ENCODE measurements at regions not wholly inside any gene's neighbourhood (a gene's known extent, or its start where the extent isn't known, plus 50 kb on each side); places are given as distances from the start of the nearest gene placed in this dataset.

GRCh38 chr11:91170711-91171110, 947.9 kb upstream of the CHORDC1 start:
- TF ChIP-seq, protein P1, sequence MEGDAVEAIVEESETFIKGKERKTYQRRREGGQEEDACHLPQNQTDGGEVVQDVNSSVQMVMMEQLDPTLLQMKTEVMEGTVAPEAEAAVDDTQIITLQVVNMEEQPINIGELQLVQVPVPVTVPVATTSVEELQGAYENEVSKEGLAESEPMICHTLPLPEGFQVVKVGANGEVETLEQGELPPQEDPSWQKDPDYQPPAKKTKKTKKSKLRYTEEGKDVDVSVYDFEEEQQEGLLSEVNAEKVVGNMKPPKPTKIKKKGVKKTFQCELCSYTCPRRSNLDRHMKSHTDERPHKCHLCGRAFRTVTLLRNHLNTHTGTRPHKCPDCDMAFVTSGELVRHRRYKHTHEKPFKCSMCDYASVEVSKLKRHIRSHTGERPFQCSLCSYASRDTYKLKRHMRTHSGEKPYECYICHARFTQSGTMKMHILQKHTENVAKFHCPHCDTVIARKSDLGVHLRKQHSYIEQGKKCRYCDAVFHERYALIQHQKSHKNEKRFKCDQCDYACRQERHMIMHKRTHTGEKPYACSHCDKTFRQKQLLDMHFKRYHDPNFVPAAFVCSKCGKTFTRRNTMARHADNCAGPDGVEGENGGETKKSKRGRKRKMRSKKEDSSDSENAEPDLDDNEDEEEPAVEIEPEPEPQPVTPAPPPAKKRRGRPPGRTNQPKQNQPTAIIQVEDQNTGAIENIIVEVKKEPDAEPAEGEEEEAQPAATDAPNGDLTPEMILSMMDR (IDR thresholded peaks at IDR 0.05) = no peak
- no peak for TF ChIP-seq POLR2A (IDR thresholded peaks at IDR 0.05)
